ENCODE measurements at regions not wholly inside any gene's neighbourhood (a gene's known extent, or its start where the extent isn't known, plus 50 kb on each side); places are given as distances from the start of the nearest gene placed in this dataset.

DNA sequence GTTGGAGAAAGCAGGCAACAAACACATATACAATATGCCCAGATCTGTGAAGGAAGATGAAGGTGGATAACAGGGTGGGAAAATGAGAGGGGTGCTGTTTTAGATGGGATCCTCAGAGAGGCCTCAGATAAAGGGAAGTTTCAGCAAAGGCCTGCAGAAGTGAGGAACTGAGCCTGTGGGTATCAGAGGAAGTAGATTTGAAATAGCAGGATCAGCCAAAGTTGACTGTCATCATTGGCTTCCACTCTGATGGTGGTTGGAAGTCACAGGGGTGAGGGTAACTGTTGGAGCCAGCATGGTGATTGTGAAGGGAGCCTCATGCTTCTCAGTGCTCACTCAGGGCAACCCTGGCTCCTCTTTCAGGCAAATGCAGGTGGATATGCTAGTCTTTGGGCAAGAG, 607.2 kb upstream of the CLINT1 start:
- TF ChIP-seq CTCF (conservative IDR thresholded peaks at IDR 0.05; ENCODE audit: low read length): no peak
- no peak for TF ChIP-seq EZH2phosphoT487 (IDR thresholded peaks at IDR 0.05; ENCODE audit: borderline replicate concordance, low read depth, low read length)
